SJCRH30 (cell line): ENCODE measurements at regions not wholly inside any gene's neighbourhood (a gene's known extent, or its start where the extent isn't known, plus 50 kb on each side); places are given as distances from the start of the nearest gene placed in this dataset.
"Not testable (repeated sequence)": the region's sequence is repeated elsewhere in the genome, so short reads cannot be mapped to it uniquely, and the experiment has no call there.

Experiments used
- DNase-seq, 2 experiments: peaks; one replicate each; pipeline ENCODE4 v3.0.0-alpha.2; 2015 to 2020
- H3K27ac ChIP-seq: fragments of 250-450 bp; sonication (Bioruptor Pico); 2 replicates; pipeline ENCODE4 v1.5.1; 2020; ENCODE audit warnings: mild to moderate bottlenecking, moderate library complexity
- H3K27me3 ChIP-seq: fragments of 250-450 bp; sonication (Bioruptor Pico); 2 replicates; pipeline ENCODE4 v1.5.1; 2020; ENCODE audit warnings: mild to moderate bottlenecking, moderate library complexity
- H3K36me3 ChIP-seq: fragments of 250-450 bp; sonication (Bioruptor Pico); 2 replicates; pipeline ENCODE4 v1.5.1; 2020; ENCODE audit warnings: mild to moderate bottlenecking, moderate library complexity
- H3K4me1 ChIP-seq: fragments of 250-450 bp; sonication (Bioruptor Pico); 2 replicates; pipeline ENCODE4 v1.5.1; 2020; ENCODE audit warnings: mild to moderate bottlenecking, moderate library complexity
- H3K4me3 ChIP-seq: fragments of 250-450 bp; sonication (Bioruptor Pico); 2 replicates; pipeline ENCODE4 v1.5.1; 2020; ENCODE audit warnings: mild to moderate bottlenecking, moderate library complexity
- H3K9me3 ChIP-seq: fragments of 250-450 bp; sonication (Bioruptor Pico); replicated peaks from 2 replicates; pipeline ENCODE4 v1.5.1; 2020; ENCODE audit warnings: mild to moderate bottlenecking, moderate library complexity

DNA sequence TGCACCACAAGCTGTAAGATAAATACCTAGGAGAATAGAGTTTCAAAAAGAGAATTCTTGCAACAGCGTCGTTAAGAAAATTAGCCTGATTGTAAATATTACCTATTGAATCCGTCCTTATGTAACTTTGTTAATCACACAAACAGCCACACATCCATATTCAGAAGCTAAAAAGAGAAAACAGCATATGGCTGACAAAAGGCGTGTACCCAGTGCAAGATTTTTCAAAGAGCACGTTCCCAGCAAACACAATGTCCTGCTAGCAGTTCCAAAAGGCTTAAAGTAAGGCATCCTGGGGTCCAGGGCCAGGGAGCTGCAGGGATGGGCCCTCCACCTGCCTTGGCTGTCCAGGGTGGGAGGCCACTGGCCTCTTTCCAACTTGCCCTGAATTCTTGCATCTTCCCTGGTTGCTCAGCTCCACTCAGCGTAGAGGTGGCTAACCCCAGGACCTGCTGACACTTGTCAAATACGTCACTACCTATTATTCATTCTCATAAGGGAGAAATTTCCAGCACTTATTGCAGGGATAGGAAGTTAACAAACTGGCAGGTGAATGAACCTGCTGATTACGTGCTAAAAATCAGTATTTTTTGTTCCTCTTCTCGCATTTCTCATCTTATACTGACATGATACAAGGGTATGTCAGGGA, 102.1 kb upstream of the NEDD4L start:
- no peaks in the 10 kb centered on the region for H3K36me3 ChIP-seq
- H3K9me3 ChIP-seq: no peaks in the 10 kb centered on the region
- no peak for DNase-seq
- no peak overlapping the region for H3K4me3 ChIP-seq
- H3K4me1 ChIP-seq: no peaks in the 10 kb centered on the region
- H3K27ac ChIP-seq: no peak overlapping the region
- H3K27me3 ChIP-seq: no peaks in the 10 kb centered on the region

DNA sequence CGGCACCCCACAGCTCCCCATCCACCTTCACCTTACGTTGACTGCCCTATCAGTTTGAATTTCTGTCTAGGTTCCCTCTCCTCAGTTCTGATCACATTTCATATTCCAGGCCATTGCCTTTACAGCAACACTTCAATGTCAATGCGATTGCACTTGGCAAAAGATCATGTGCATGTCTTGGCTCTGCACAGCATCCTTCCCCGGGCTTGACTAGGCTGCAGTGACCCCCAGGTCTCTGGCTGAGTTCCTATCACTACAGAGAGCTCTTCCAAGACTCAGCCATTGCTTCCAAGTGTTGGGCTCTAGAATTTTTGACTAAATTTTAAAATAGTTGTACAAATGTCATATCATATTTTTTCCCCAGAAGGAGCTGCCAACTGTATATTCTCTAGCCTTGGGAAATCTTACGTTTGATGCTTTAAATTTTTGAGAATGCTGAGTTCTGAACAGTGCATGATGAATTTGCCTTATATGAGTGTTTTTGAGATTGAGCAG, 103.8 kb upstream of the NEDD4L start:
- no peaks in the 10 kb centered on the region for H3K9me3 ChIP-seq
- no peak overlapping the region for H3K27ac ChIP-seq
- no peaks in the 10 kb centered on the region for H3K36me3 ChIP-seq
- H3K4me3 ChIP-seq: no peak overlapping the region
- no peaks in the 10 kb centered on the region for H3K4me1 ChIP-seq
- no peak for DNase-seq
- no peaks in the 10 kb centered on the region for H3K27me3 ChIP-seq

DNA sequence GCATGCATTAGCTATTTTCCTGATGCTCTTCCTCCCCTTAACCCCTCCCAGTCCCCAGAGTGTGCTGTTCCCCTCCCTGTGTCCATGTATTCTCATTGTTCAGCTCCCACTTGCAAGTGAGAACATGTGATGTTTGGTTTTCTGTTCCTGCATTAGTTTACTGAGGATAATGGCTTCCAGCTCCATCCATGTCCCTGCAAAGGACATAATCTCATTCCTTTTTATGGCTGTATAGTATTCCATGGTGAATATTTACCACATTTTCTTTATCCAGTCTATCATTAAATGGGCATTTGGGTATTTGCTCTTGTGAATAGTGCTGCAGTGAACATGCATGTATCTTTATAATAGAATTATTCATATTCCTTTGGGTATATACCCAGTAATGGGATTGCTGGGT, 109.7 kb upstream of the NEDD4L start:
- not testable (repeated sequence) for H3K36me3 ChIP-seq, H3K9me3 ChIP-seq, DNase-seq, H3K27ac ChIP-seq, H3K4me3 ChIP-seq, H3K4me1 ChIP-seq, H3K27me3 ChIP-seq

GRCh38 chr18:57931038-57931437, 113.0 kb upstream of the NEDD4L start:
- no peak overlapping the region for H3K4me3 ChIP-seq
- no peak for DNase-seq

GRCh38 chr18:57930476-57930875, 113.5 kb upstream of the NEDD4L start:
- no peaks in the 10 kb centered on the region for H3K4me1 ChIP-seq
- H3K9me3 ChIP-seq: no peaks in the 10 kb centered on the region
- H3K4me3 ChIP-seq: no peak overlapping the region
- H3K27me3 ChIP-seq: no peaks in the 10 kb centered on the region
- no peaks in the 10 kb centered on the region for H3K36me3 ChIP-seq
- no peak for DNase-seq
- no peak overlapping the region for H3K27ac ChIP-seq

More at GRCh38 chr18:57931038-57931437, 113.0 kb upstream of the NEDD4L start:
- Histone ChIP-seq H3K36me3 (no peaks in the 10 kb centered on the region), H3K4me1 (no peaks in the 10 kb centered on the region), H3K27me3 (no peaks in the 10 kb centered on the region), H3K9me3 (no peaks in the 10 kb centered on the region), H3K27ac (no peak overlapping the region)

DNA sequence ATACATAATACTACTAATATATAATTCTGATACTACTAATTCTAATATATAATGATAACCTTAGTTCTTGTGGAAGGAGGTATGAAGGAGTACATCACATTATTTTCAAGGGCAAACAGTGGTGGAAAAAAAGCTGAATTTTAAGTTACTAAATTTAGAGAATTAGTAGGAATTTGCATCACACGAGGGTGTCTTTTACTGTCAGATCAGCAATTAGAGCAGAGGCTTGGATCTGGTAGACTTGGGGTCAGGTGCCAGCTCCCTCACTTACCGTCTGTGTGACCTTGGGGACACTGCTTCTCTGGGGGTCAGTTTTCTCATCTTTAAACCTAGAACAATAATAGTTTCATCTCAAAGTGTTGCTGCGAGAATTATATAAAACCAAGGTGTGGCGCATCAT, 114.1 kb upstream of the NEDD4L start:
- DNase-seq: no peak
- Histone ChIP-seq H3K27me3 (no peaks in the 10 kb centered on the region), H3K9me3 (no peaks in the 10 kb centered on the region), H3K36me3 (no peaks in the 10 kb centered on the region), H3K4me1 (no peaks in the 10 kb centered on the region), H3K4me3 (no peak overlapping the region), H3K27ac (no peak overlapping the region)

DNA sequence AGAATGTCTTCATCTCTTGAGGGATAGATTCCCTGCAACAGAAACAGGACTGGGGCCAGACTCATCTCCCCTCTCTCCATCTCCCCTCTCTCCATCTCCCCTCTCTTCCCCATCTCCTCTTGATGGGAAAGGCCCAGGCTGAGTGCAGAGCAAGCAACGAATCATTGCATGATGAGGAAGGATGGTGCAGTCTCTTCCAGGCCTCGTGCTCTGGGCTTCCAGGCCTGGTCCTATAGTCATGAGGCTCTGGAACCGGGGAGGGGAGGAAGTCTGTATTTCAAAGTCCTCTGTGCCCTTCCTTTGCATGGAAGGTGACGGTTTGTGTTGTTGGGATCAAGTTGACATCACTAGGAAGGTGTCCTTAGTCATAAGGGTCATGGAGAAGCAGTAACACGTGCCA, 115.6 kb upstream of the NEDD4L start:
- Histone ChIP-seq H3K4me1 (no peaks in the 10 kb centered on the region), H3K27me3 (no peaks in the 10 kb centered on the region), H3K27ac (no peak overlapping the region), H3K4me3 (no peak overlapping the region), H3K36me3 (no peaks in the 10 kb centered on the region), H3K9me3 (no peaks in the 10 kb centered on the region)
- DNase-seq: no peak

- H3K27me3 ChIP-seq: no peaks in the 10 kb centered on the region
- H3K27ac ChIP-seq: no peak overlapping the region
- H3K9me3 ChIP-seq: no peaks in the 10 kb centered on the region
- H3K4me1 ChIP-seq: no peaks in the 10 kb centered on the region
- no peak overlapping the region for H3K4me3 ChIP-seq
- H3K36me3 ChIP-seq: no peaks in the 10 kb centered on the region
- no peak for DNase-seq
Observed at GRCh38 chr18:57927511-57927910, 116.5 kb upstream of the NEDD4L start.

- Histone ChIP-seq H3K36me3 (no peaks in the 10 kb centered on the region), H3K9me3 (no peaks in the 10 kb centered on the region), H3K27ac (no peak overlapping the region), H3K4me3 (no peak overlapping the region), H3K4me1 (no peaks in the 10 kb centered on the region), H3K27me3 (no peaks in the 10 kb centered on the region)
- no peak for DNase-seq
Observed at GRCh38 chr18:57925706-57926105, 118.3 kb upstream of the NEDD4L start.

DNA sequence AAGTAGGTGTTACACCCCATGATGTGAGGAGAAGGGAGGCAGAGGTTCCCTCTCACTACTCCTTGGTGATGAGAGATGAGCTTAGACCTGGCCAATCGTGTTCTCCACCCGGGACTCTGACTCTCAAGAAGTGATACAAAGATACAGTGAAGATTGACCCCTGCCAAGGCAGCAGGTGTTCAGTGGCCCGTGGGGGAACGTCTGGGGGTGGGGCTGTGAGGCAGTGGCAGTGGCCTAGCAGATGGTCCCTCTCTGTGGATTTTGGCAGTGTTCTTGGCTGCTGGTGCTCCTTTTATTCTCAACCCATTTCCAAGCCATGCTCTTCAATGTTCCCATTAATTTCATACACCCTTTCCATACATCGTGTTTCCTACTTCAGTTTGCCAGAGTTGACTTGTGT, 120.4 kb upstream of the NEDD4L start:
- H3K4me1 ChIP-seq: no peaks in the 10 kb centered on the region
- H3K36me3 ChIP-seq: no peaks in the 10 kb centered on the region
- no peak overlapping the region for H3K4me3 ChIP-seq
- no peaks in the 10 kb centered on the region for H3K9me3 ChIP-seq
- no peak for DNase-seq
- no peak overlapping the region for H3K27ac ChIP-seq
- no peaks in the 10 kb centered on the region for H3K27me3 ChIP-seq

DNA sequence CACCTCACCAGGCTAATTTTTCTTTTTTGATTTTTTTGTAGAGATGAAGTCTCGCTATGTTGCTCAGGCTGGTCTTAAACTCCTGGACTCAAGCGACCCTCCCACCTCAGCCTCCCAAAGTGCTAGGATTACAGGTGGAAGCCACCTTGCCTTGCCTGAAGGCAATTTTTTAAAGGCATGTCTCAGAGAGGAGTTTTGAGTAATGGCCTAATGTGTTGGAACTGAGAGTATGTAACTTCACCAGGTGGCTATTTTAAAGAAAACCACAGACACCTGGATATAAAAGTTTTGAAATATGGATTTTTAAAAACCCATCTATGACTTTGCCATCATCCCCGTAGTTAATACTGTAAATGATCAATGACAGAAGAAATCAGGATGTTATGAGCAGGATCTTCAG, 119.8 kb upstream of the ATP8B1 start:
- Histone ChIP-seq H3K36me3 (no peaks in the 10 kb centered on the region), H3K27me3 (no peaks in the 10 kb centered on the region), H3K27ac (no peak overlapping the region), H3K9me3 (no peaks in the 10 kb centered on the region), H3K4me1 (no peaks in the 10 kb centered on the region), H3K4me3 (no peak overlapping the region)
- DNase-seq: no peak

DNA sequence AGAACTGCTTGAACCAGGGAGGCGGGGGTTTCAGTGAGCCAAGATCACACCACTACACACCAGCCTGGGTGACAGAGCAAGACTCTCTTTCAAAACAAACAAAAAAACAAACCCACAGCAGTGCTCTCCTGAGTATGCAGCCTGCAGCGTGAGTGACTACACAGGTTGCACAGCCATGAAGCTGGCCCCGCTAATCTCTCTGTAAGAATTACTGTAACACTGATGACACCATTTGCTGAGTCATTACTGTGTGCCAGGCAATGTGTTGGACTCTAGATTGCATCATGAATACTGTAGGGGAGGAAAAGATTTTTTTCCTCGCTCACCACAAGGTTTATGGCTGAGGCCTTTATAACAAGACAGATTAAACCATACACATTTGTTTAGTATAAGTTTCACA, 118.6 kb upstream of the ATP8B1 start:
- H3K27me3 ChIP-seq: no peaks in the 10 kb centered on the region
- no peaks in the 10 kb centered on the region for H3K9me3 ChIP-seq
- no peak overlapping the region for H3K4me3 ChIP-seq
- H3K27ac ChIP-seq: no peak overlapping the region
- no peaks in the 10 kb centered on the region for H3K4me1 ChIP-seq
- DNase-seq: no peak
- H3K36me3 ChIP-seq: no peaks in the 10 kb centered on the region

DNA sequence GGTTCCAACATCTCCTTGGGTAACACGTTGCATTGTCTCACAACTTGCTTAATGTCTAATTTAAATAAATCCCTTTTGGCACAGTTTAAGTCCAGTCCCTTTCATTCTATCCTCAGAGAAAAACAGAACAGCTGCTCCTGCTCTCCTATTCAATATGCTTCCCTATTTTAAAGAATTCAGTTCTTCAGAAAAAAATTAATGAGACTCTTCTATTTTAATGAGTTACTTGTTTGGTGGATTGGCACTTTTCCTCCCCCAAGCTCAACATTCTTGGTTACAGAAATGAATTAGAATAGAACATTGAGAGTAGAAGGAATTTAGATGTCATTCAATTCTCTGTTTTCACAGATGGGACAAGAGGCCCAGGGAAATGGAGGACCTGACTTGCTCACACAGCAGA, 116.9 kb upstream of the ATP8B1 start:
- no peaks in the 10 kb centered on the region for H3K36me3 ChIP-seq
- DNase-seq: no peak
- H3K27ac ChIP-seq: no peak overlapping the region
- no peak overlapping the region for H3K4me3 ChIP-seq
- no peaks in the 10 kb centered on the region for H3K27me3 ChIP-seq
- 0 out of 2 replicates have a peak, but pooled peaks cover 3% of the 10 kb centered on the region for H3K4me1 ChIP-seq
- H3K9me3 ChIP-seq: no peaks in the 10 kb centered on the region

DNA sequence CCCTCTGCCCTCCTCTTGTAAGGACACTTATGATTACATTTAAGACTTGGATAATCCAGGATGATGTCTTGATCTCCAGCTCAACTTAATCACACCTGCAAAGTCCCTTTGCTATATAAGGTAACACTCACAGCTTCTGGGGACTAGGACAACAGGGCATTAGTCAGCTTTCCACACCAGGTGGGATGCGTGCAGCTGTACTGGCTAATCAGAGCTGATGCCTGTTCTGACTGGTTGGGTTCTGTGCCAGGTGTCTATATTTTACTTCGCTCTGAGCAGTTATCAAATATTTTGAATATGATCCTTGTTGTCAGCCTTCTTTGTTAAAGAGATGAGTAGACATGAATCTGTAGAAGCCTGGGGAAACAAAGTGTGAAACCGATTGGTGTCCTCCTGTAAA, 115.5 kb upstream of the ATP8B1 start:
- DNase-seq: no peak
- Histone ChIP-seq H3K4me3 (no peak overlapping the region), H3K36me3 (no peaks in the 10 kb centered on the region), H3K27me3 (no peaks in the 10 kb centered on the region), H3K4me1 (0 out of 2 replicates have a peak, but pooled peaks cover 3% of the 10 kb centered on the region), H3K9me3 (no peaks in the 10 kb centered on the region), H3K27ac (no peak overlapping the region)

DNA sequence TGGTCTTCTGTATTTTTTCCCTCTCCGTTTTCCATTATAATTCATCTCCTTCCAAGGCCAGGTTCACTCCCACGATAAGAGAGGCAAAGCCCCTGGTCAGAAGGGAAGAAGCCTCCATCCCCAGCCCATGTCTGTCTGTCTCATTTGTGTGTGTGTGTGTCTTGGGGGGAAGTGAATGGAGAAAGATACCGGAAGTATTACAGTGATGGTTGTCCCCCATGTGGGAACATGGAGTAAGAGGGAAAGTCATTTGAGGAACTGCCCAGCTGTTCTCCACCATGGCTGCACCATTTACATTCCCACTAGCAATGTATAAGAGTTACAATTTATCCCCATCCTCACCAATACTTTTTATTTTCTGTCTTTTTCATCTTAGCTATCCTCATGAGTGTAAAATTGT, 113.6 kb upstream of the ATP8B1 start:
- Histone ChIP-seq H3K27ac (no peak overlapping the region), H3K36me3 (no peaks in the 10 kb centered on the region), H3K4me1 (0 out of 2 replicates have a peak, but pooled peaks cover 3% of the 10 kb centered on the region), H3K9me3 (no peaks in the 10 kb centered on the region), H3K27me3 (no peaks in the 10 kb centered on the region), H3K4me3 (no peak overlapping the region)
- no peak for DNase-seq

GRCh38 chr18:57915865-57916582, 112.9 kb upstream of the ATP8B1 start:
- H3K27ac ChIP-seq: no peak overlapping the region
- no peaks in the 10 kb centered on the region for H3K36me3 ChIP-seq
- H3K4me3 ChIP-seq: no peak overlapping the region
- no peaks in the 10 kb centered on the region for H3K27me3 ChIP-seq
- peak in 1 of 2 experiments; percentile 13 for DNase-seq
- H3K9me3 ChIP-seq: no peaks in the 10 kb centered on the region
- 0 out of 2 replicates have a peak, but pooled peaks cover 3% of the 10 kb centered on the region for H3K4me1 ChIP-seq
